ENCODE measurements at regions not wholly inside any gene's neighbourhood (a gene's known extent, or its start where the extent isn't known, plus 50 kb on each side); places are given as distances from the start of the nearest gene placed in this dataset.
"Not testable (repeated sequence)": the region's sequence is repeated elsewhere in the genome, so short reads cannot be mapped to it uniquely, and the experiment has no call there.

- Histone ChIP-seq H3K4me3 (replicated peaks in 1 of 4; ENCODE audit: control extremely low read depth in 1 of 4, insufficient read depth in 1 of 4, low read depth in 3 of 4, low read length in 4 of 4) (no peak overlapping the region), H3K79me2 (ENCODE audit: control insufficient read depth, insufficient read depth, low read length) (no peaks in the 10 kb centered on the region), H3K9ac (ENCODE audit: insufficient read depth, low read length) (no peak overlapping the region), H3K27me3 (ENCODE audit: control insufficient read depth, insufficient read depth, low read length) (no peaks in the 10 kb centered on the region), H3K36me3 (ENCODE audit: control insufficient read depth, insufficient read depth, low read length) (no peaks in the 10 kb centered on the region), H3K9me3 (ENCODE audit: control insufficient read depth, insufficient read depth, low read depth, low read length) (no peaks in the 10 kb centered on the region), H3K4me2 (ENCODE audit: extremely low read depth, insufficient read depth, low read length) (no peak overlapping the region), H3K4me1 (ENCODE audit: control insufficient read depth, extremely low read depth, insufficient read depth, low read length) (no peaks in the 10 kb centered on the region), H4K20me1 (ENCODE audit: control insufficient read depth, extremely low read depth, insufficient read depth, low read length) (no peaks in the 10 kb centered on the region), H2AFZ (ENCODE audit: low read length) (no peak overlapping the region), H3K27ac (ENCODE audit: insufficient read depth, low read length) (no peak overlapping the region)
- no peak for TF ChIP-seq CTCF (conservative IDR thresholded peaks at IDR 0.05 in 1 of 2, IDR thresholded peaks at IDR 0.05 in 1 of 2; ENCODE audit: low read depth in 1 of 2, low read length in 2 of 2)
- TF ChIP-seq EZH2 (IDR thresholded peaks at IDR 0.05; ENCODE audit: low read length, missing control alignments), result no peak
- DNase-seq (ENCODE audit: low read depth in 2 of 2), result no peak
Observed at GRCh38 chr5:25286319-25286718, 641.5 kb upstream of the CDH10 start.

GRCh38 chr5:25285136-25285535 is 640.4 kb upstream of the CDH10 start:
- Histone ChIP-seq H3K27me3 (ENCODE audit: control insufficient read depth, insufficient read depth, low read length) (no peaks in the 10 kb centered on the region), H3K4me1 (ENCODE audit: control insufficient read depth, extremely low read depth, insufficient read depth, low read length) (no peaks in the 10 kb centered on the region), H3K9me3 (ENCODE audit: control insufficient read depth, insufficient read depth, low read depth, low read length) (no peaks in the 10 kb centered on the region), H3K4me3 (replicated peaks in 1 of 4; ENCODE audit: control extremely low read depth in 1 of 4, insufficient read depth in 1 of 4, low read depth in 3 of 4, low read length in 4 of 4) (no peak overlapping the region), H3K79me2 (ENCODE audit: control insufficient read depth, insufficient read depth, low read length) (no peaks in the 10 kb centered on the region), H3K4me2 (ENCODE audit: extremely low read depth, insufficient read depth, low read length) (no peak overlapping the region), H2AFZ (ENCODE audit: low read length) (no peak overlapping the region), H3K9ac (ENCODE audit: insufficient read depth, low read length) (no peak overlapping the region), H3K36me3 (ENCODE audit: control insufficient read depth, insufficient read depth, low read length) (no peaks in the 10 kb centered on the region), H4K20me1 (ENCODE audit: control insufficient read depth, extremely low read depth, insufficient read depth, low read length) (no peaks in the 10 kb centered on the region), H3K27ac (ENCODE audit: insufficient read depth, low read length) (no peak overlapping the region)
- DNase-seq (ENCODE audit: low read depth in 2 of 2), result no peak
- TF ChIP-seq CTCF (conservative IDR thresholded peaks at IDR 0.05 in 1 of 2, IDR thresholded peaks at IDR 0.05 in 1 of 2; ENCODE audit: low read depth in 1 of 2, low read length in 2 of 2) (no peak), EZH2 (IDR thresholded peaks at IDR 0.05; ENCODE audit: low read length, missing control alignments) (no peak)

- not testable (repeated sequence) for H3K9me3 ChIP-seq (ENCODE audit: control insufficient read depth, insufficient read depth, low read depth, low read length); H2AFZ ChIP-seq (ENCODE audit: low read length); H4K20me1 ChIP-seq (ENCODE audit: control insufficient read depth, extremely low read depth, insufficient read depth, low read length); H3K9ac ChIP-seq (ENCODE audit: insufficient read depth, low read length); H3K4me3 ChIP-seq (replicated peaks in 1 of 4; ENCODE audit: control extremely low read depth in 1 of 4, insufficient read depth in 1 of 4, low read depth in 3 of 4, low read length in 4 of 4); DNase-seq (ENCODE audit: low read depth in 2 of 2); H3K27me3 ChIP-seq (ENCODE audit: control insufficient read depth, insufficient read depth, low read length); H3K36me3 ChIP-seq (ENCODE audit: control insufficient read depth, insufficient read depth, low read length); H3K27ac ChIP-seq (ENCODE audit: insufficient read depth, low read length); H3K4me2 ChIP-seq (ENCODE audit: extremely low read depth, insufficient read depth, low read length); H3K4me1 ChIP-seq (ENCODE audit: control insufficient read depth, extremely low read depth, insufficient read depth, low read length); H3K79me2 ChIP-seq (ENCODE audit: control insufficient read depth, insufficient read depth, low read length)
Observed at GRCh38 chr5:25263507-25263906, 618.7 kb upstream of the CDH10 start.

- no peak overlapping the region for H2AFZ ChIP-seq (ENCODE audit: low read length)
- no peaks in the 10 kb centered on the region for H4K20me1 ChIP-seq (ENCODE audit: control insufficient read depth, extremely low read depth, insufficient read depth, low read length)
- H3K36me3 ChIP-seq (ENCODE audit: control insufficient read depth, insufficient read depth, low read length), result no peaks in the 10 kb centered on the region
- H3K4me3 ChIP-seq (replicated peaks in 1 of 4; ENCODE audit: control extremely low read depth in 1 of 4, insufficient read depth in 1 of 4, low read depth in 3 of 4, low read length in 4 of 4), result no peak overlapping the region
- H3K9ac ChIP-seq (ENCODE audit: insufficient read depth, low read length), result no peak overlapping the region
- no peaks in the 10 kb centered on the region for H3K9me3 ChIP-seq (ENCODE audit: control insufficient read depth, insufficient read depth, low read depth, low read length)
- TF ChIP-seq CTCF (conservative IDR thresholded peaks at IDR 0.05 in 1 of 2, IDR thresholded peaks at IDR 0.05 in 1 of 2; ENCODE audit: low read depth in 1 of 2, low read length in 2 of 2) (no peak), EZH2 (IDR thresholded peaks at IDR 0.05; ENCODE audit: low read length, missing control alignments) (no peak)
- no peak overlapping the region for H3K27ac ChIP-seq (ENCODE audit: insufficient read depth, low read length)
- no peaks in the 10 kb centered on the region for H3K4me1 ChIP-seq (ENCODE audit: control insufficient read depth, extremely low read depth, insufficient read depth, low read length)
- H3K4me2 ChIP-seq (ENCODE audit: extremely low read depth, insufficient read depth, low read length), result no peak overlapping the region
- H3K79me2 ChIP-seq (ENCODE audit: control insufficient read depth, insufficient read depth, low read length), result no peaks in the 10 kb centered on the region
- DNase-seq (ENCODE audit: low read depth in 2 of 2), result no peak
- H3K27me3 ChIP-seq (ENCODE audit: control insufficient read depth, insufficient read depth, low read length), result no peaks in the 10 kb centered on the region
Observed at GRCh38 chr5:25262221-25262620, 617.4 kb upstream of the CDH10 start.

All from fibroblast of lung (primary cell).